B cell (primary cell): ENCODE measurements at regions not wholly inside any gene's neighbourhood (a gene's known extent, or its start where the extent isn't known, plus 50 kb on each side); places are given as distances from the start of the nearest gene placed in this dataset.

Source experiments
- ATAC-seq: fragments of 200-7000 bp; cut with Tn5 transposase; one replicate; pipeline ENCODE4 v1.10.0; 2021; ENCODE audit warnings: low read depth, mild to moderate bottlenecking, moderate number of reproducible peaks, moderate library complexity
- CTCF ChIA-PET: fragments of 350-600 bp; sonication (Branson Sonifier 250); formaldehyde crosslinking; loops from one replicate; lab custom pipeline; 2021; ENCODE audit warnings: antibody characterized with exemption, inconsistent platforms; lab: Charles Lee
- POLR2A ChIA-PET: fragments of 350-600 bp; sonication (Branson Sonifier 250); formaldehyde crosslinking; loops from one replicate; lab custom pipeline; 2021; ENCODE audit warnings: antibody characterized with exemption; lab: Charles Lee
- DNase-seq: peaks from one replicate; pipeline ENCODE4 v3.0.0; 2013
- H2AFZ ChIP-seq: 2 replicates; pipeline ENCODE4 v1.6.1; 2012; ENCODE audit warnings: mild to moderate bottlenecking, low read depth, low read length; ENCODE audit not compliant: insufficient read depth, poor library complexity, severe bottlenecking
- H3K27ac ChIP-seq, 2 donors: 1 replicate in 1 of 2; 2 replicates in 1 of 2; pipeline ENCODE4 v1.5.1; 2012 to 2013; ENCODE audit warnings: low read length in 2 of 2, mild to moderate bottlenecking in 2 of 2, moderate library complexity in 1 of 2
- H3K27me3 ChIP-seq, 4 experiments: fragments of 200-600 bp in 1 of 4; sonication (generic) in 1 of 4; replicated peaks in 1 of 4; 1 replicate in 2 of 4; 2 replicates in 2 of 4; pipeline versions ENCODE4 v1.6.1 to v1.7.0; 2013 to 2016; ENCODE audit warnings: low read length in 3 of 4, mild to moderate bottlenecking in 2 of 4, mixed read lengths in 1 of 4, moderate library complexity in 1 of 4; ENCODE audit not compliant: insufficient read depth in 4 of 4, control insufficient read depth in 3 of 4; ENCODE audit errors: control extremely low read depth in 1 of 4
- H3K36me3 ChIP-seq, 2 experiments: replicated peaks in 1 of 2; 1 replicate in 1 of 2; 2 replicates in 1 of 2; pipeline versions ENCODE4 v1.6.1 to v1.7.1; 2013; ENCODE audit warnings: low read length in 1 of 2; ENCODE audit not compliant: insufficient read depth in 2 of 2, control insufficient read depth in 1 of 2; ENCODE audit errors: control extremely low read depth in 1 of 2, extremely low read depth in 1 of 2
- H3K4me1 ChIP-seq, 2 donors: fragments of 200-600 bp in 1 of 2; sonication (generic) in 1 of 2; 1 replicate in 1 of 2; 2 replicates in 1 of 2; pipeline versions ENCODE4 v1.5.1 to v1.6.1; 2013 to 2017; ENCODE audit warnings: low read length in 2 of 2; ENCODE audit not compliant: control insufficient read depth in 2 of 2, insufficient read depth in 2 of 2
- H3K4me2 ChIP-seq: replicated peaks from 2 replicates; pipeline ENCODE3; 2012; ENCODE audit warnings: mild to moderate bottlenecking, low read depth, low read length; ENCODE audit not compliant: poor library complexity, severe bottlenecking
- H3K4me3 ChIP-seq, 5 experiments: fragments of 200-600 bp in 1 of 5; sonication (generic) in 1 of 5; 1 replicate in 3 of 5; 2 replicates in 2 of 5; pipeline versions ENCODE4 v1.5.1 to v1.7.0; 2011 to 2016; ENCODE audit warnings: low read length in 4 of 5, mild to moderate bottlenecking in 4 of 5, low read depth in 2 of 5, control low read depth in 1 of 5, moderate library complexity in 1 of 5; ENCODE audit not compliant: insufficient read depth in 1 of 5; ENCODE audit errors: control extremely low read depth in 1 of 5, extremely low read depth in 1 of 5
- H3K79me2 ChIP-seq: fragments of 200-600 bp; sonication (generic); one replicate; pipeline ENCODE4 v1.6.0; 2016; ENCODE audit warnings: low read length; ENCODE audit not compliant: control insufficient read depth, insufficient read depth
- H3K9ac ChIP-seq: fragments of 200-600 bp; sonication (generic); 2 replicates; pipeline ENCODE4 v1.6.1; 2017; ENCODE audit warnings: mild to moderate bottlenecking, low read length, moderate library complexity
- H3K9me3 ChIP-seq, 3 donors: one replicate each; pipeline versions ENCODE4 v1.6.1 to v1.7.1; 2013; ENCODE audit warnings: low read length in 2 of 3; ENCODE audit not compliant: control insufficient read depth in 2 of 3, insufficient read depth in 1 of 3; ENCODE audit errors: control extremely low read depth in 1 of 3
- H4K20me1 ChIP-seq: 2 replicates; pipeline ENCODE4 v1.6.0; 2012; ENCODE audit warnings: mild to moderate bottlenecking, low read length; ENCODE audit not compliant: insufficient read depth, control insufficient read depth, poor library complexity, severe bottlenecking
- H3K27ac Mint-ChIP-seq: one replicate; pipeline ENCODE4 v1.8.0; 2021; ENCODE audit warnings: mixed read lengths
- H3K27me3 Mint-ChIP-seq: one replicate; pipeline ENCODE4 v1.8.0; 2021; ENCODE audit warnings: mixed read lengths
- H3K4me1 Mint-ChIP-seq: one replicate; pipeline ENCODE4 v1.8.0; 2021; ENCODE audit warnings: mixed read lengths
- H3K4me3 Mint-ChIP-seq: one replicate; pipeline ENCODE4 v1.8.0; 2021; ENCODE audit warnings: mixed read lengths
- H3K9me3 Mint-ChIP-seq: one replicate; pipeline ENCODE4 v1.8.0; 2022; ENCODE audit warnings: mixed read lengths; ENCODE audit not compliant: insufficient read depth
- CTCF ChIP-seq: fragments of 200-600 bp; IDR thresholded peaks from one replicate; pipeline ENCODE4 v1.8.0; 2022; ENCODE audit warnings: antibody characterized with exemption, mild to moderate bottlenecking
- EZH2 ChIP-seq: IDR thresholded peaks from 2 replicates; pipeline ENCODE4 v1.6.1; 2012; ENCODE audit warnings: borderline replicate concordance, low read depth, mild to moderate bottlenecking, moderate library complexity, low read length; ENCODE audit not compliant: insufficient read depth, poor library complexity, severe bottlenecking
- WGBS: methylation state at CpG from one replicate; pipeline ENCODE4 v1.1.5; 2013; ENCODE audit warnings: missing lambda C conversion rate; ENCODE audit not compliant: insufficient coverage; 5-methylcytosine and 5-hydroxymethylcytosine counted together
- intact Hi-C: fragments of 100-400 bp; cut with micrococcal nuclease; formaldehyde crosslinking; loops from one replicate; pipeline ENCODE4 v1.10.0; 2022

- CTCF ChIA-PET, result no interaction called here
- intact Hi-C loops, result no loop called here
These were observed 316.8 kb downstream of the TFAP2C start for GRCh38 chr20:56945901-56946300.

GRCh38 chr20:56949318-56949717, 317.1 kb downstream of the BMP7 start:
- TF ChIP-seq CTCF (no peak), EZH2 (no peak)
- Histone ChIP-seq H3K27me3 (no peaks in the 10 kb centered on the region), H3K4me2 (no peak overlapping the region), H3K9me3 (peaks cover 0 to 15% (median 0%) of the 10 kb centered on the region in 3 donors), H3K4me3 (no peak overlapping the region), H4K20me1 (no peaks in the 10 kb centered on the region), H2AFZ (no peak overlapping the region), H3K4me1 (no peaks in the 10 kb centered on the region), H3K9ac (no peak overlapping the region), H3K36me3 (no peaks in the 10 kb centered on the region), H3K79me2 (no peaks in the 10 kb centered on the region), H3K27ac (no peak overlapping the region)
- DNase-seq (no peak), ATAC-seq (no peak)
- intact Hi-C loops, result no loop called here
- Mint-ChIP-seq H3K27ac (no peak overlapping the region), H3K27me3 (peaks cover 8% of the 10 kb centered on the region), H3K4me1 (no peaks in the 10 kb centered on the region), H3K9me3 (no peaks in the 10 kb centered on the region), H3K4me3 (no peak overlapping the region)
- POLR2A ChIA-PET, result no interaction called here
- WGBS, result 71% methylated on average over 6 of the region's 6 CpGs
- CTCF ChIA-PET, result no interaction called here

More at GRCh38 chr20:56945901-56946300, 316.8 kb downstream of the TFAP2C start:
- Histone ChIP-seq H3K27ac (no peak overlapping the region), H3K4me1 (no peaks in the 10 kb centered on the region), H3K27me3 (no peaks in the 10 kb centered on the region), H2AFZ (no peak overlapping the region), H3K4me2 (no peak overlapping the region), H3K9ac (no peak overlapping the region), H3K9me3 (peaks cover 0 to 12% (median 0%) of the 10 kb centered on the region in 3 donors), H4K20me1 (no peaks in the 10 kb centered on the region), H3K4me3 (no peak overlapping the region), H3K79me2 (no peaks in the 10 kb centered on the region), H3K36me3 (no peaks in the 10 kb centered on the region)
- POLR2A ChIA-PET, result no interaction called here
- no peak for TF ChIP-seq EZH2
- TF ChIP-seq CTCF, result no peak
- Mint-ChIP-seq H3K4me1 (no peaks in the 10 kb centered on the region), H3K9me3 (no peaks in the 10 kb centered on the region), H3K4me3 (no peak overlapping the region), H3K27me3 (peaks cover 12% of the 10 kb centered on the region), H3K27ac (no peak overlapping the region)
- DNase-seq, result no peak
- WGBS, result 78% methylated on average over 5 of the region's 5 CpGs
- ATAC-seq, result no peak
